ENCODE measurements at regions not wholly inside any gene's neighbourhood (a gene's known extent, or its start where the extent isn't known, plus 50 kb on each side); places are given as distances from the start of the nearest gene placed in this dataset.

DNA sequence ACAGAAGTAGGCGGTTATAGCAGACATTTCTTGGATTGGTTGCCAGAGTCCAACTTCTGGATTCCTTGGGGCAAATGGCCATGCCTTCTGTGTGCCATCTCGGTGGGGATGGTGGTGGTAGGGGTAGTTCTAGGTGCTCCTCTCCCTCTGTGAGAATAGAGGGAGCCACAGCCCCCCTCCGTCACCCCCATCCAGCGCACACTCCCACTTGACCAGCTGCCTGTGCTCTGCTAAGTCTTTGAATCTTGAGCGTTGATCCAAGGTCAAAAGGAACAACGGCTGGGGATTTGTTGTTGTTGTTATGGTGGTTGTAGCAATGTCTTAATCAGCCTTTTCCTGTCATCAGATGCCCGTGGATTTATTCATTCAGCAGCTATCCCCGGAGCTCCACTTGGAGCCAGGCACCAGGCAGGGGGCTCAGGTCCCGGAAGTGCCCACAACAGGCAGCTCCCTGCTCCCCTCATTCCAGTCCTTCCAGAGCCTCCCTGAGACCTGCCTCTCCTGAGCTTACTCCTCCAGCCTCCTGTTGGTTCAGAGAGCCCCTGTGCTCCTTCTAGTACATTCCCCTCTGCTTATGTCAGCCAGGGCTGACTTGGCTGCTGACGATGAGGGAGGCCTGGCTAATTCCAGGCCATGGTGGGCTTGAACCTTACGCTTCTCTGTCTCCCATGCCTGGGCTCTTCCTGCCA, 146.6 kb upstream of the WNT4 start:
- H3K27me3 Mint-ChIP-seq (ENCODE audit: low read depth in 3 of 3), result peaks cover 5 to 22% (median 7%) of the 10 kb centered on the region in 3 donors
- no peaks in the 10 kb centered on the region for H3K36me3 ChIP-seq (replicated peaks in 1 of 2; ENCODE audit: control insufficient read depth in 1 of 2, insufficient read depth in 2 of 2, low read length in 2 of 2)
- H3K9ac ChIP-seq (ENCODE audit: insufficient read depth, low read length, poor library complexity, severe bottlenecking), result no peak overlapping the region
- no peak overlapping the region for H3K27ac ChIP-seq (ENCODE audit: low read depth in 1 of 2, low read length in 2 of 2)
- no peaks in the 10 kb centered on the region for H4K20me1 ChIP-seq (ENCODE audit: insufficient read depth, low read length)
- H3K4me1 Mint-ChIP-seq, result no peaks in the 10 kb centered on the region
- H3K4me2 ChIP-seq (replicated peaks; ENCODE audit: extremely low read depth, low read length, poor library complexity, severe bottlenecking), result no peak overlapping the region
- H3K9me3 Mint-ChIP-seq, result peaks cover 0 to 4% (median 0%) of the 10 kb centered on the region in 7 donors
- H3K9me3 ChIP-seq (replicated peaks in 1 of 2; ENCODE audit: control insufficient read depth in 1 of 2, insufficient read depth in 1 of 2, low read length in 2 of 2), result peaks cover 0 to 3% of the 10 kb centered on the region in 2 donors
- no peaks in the 10 kb centered on the region for H3K27me3 ChIP-seq (ENCODE audit: control insufficient read depth in 2 of 2, insufficient read depth in 2 of 2, low read length in 2 of 2)
- peak overlapping the region in 1 of 7 donors; percentile 15 for H3K27ac Mint-ChIP-seq
- TF ChIP-seq, protein P1, sequence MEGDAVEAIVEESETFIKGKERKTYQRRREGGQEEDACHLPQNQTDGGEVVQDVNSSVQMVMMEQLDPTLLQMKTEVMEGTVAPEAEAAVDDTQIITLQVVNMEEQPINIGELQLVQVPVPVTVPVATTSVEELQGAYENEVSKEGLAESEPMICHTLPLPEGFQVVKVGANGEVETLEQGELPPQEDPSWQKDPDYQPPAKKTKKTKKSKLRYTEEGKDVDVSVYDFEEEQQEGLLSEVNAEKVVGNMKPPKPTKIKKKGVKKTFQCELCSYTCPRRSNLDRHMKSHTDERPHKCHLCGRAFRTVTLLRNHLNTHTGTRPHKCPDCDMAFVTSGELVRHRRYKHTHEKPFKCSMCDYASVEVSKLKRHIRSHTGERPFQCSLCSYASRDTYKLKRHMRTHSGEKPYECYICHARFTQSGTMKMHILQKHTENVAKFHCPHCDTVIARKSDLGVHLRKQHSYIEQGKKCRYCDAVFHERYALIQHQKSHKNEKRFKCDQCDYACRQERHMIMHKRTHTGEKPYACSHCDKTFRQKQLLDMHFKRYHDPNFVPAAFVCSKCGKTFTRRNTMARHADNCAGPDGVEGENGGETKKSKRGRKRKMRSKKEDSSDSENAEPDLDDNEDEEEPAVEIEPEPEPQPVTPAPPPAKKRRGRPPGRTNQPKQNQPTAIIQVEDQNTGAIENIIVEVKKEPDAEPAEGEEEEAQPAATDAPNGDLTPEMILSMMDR (IDR thresholded peaks at IDR 0.05), result no peak
- H3K4me1 ChIP-seq (ENCODE audit: control insufficient read depth in 1 of 2, insufficient read depth in 2 of 2, low read length in 2 of 2), result no peaks in the 10 kb centered on the region
- H3K36me3 Mint-ChIP-seq, result no peaks in the 10 kb centered on the region
- H3K4me3 ChIP-seq (replicated peaks in 1 of 3; ENCODE audit: low read depth in 2 of 3, low read length in 3 of 3), result no peak overlapping the region
- intact Hi-C loops (cut with micrococcal nuclease), result no loop called here
- no peaks in the 10 kb centered on the region for H3K79me2 ChIP-seq (ENCODE audit: insufficient read depth, low read length)
- H2AFZ ChIP-seq (ENCODE audit: insufficient read depth, low read depth, low read length, poor library complexity, severe bottlenecking), result no peak overlapping the region
- no peak for DNase-seq
- no peak overlapping the region for H3K4me3 Mint-ChIP-seq
- 77% methylated on average over 6 of the region's 11 CpGs for WGBS (ENCODE audit: insufficient coverage)

DNA sequence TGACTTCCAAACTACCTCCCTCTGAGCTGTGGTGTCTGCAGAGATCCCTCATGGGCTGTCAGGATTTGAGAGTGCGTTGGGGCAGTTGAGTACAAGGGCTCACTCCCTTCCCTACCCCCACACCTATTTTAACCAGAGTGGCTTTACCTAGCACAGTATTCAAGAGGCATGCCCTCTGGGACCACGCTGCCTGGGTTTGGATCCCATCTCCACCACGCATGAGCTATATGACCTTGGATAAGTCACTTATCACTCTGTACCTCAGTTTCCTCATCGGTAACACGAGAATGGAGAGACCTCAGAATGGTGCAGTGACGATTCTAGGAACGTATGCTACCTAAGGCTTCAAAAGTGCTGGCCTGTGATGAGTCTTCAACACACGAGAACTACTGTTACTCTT, 147.3 kb upstream of the WNT4 start:
- no peaks in the 10 kb centered on the region for H3K4me1 ChIP-seq (ENCODE audit: control insufficient read depth in 1 of 2, insufficient read depth in 2 of 2, low read length in 2 of 2)
- H3K36me3 ChIP-seq (replicated peaks in 1 of 2; ENCODE audit: control insufficient read depth in 1 of 2, insufficient read depth in 2 of 2, low read length in 2 of 2), result no peaks in the 10 kb centered on the region
- Mint-ChIP-seq H3K27me3 (ENCODE audit: low read depth in 3 of 3) (peaks cover 7 to 22% (median 7%) of the 10 kb centered on the region in 3 donors), H3K27ac (no peak overlapping the region), H3K36me3 (no peaks in the 10 kb centered on the region), H3K4me3 (no peak overlapping the region), H3K9me3 (peaks cover 0 to 4% (median 0%) of the 10 kb centered on the region in 7 donors), H3K4me1 (no peaks in the 10 kb centered on the region)
- no peaks in the 10 kb centered on the region for H4K20me1 ChIP-seq (ENCODE audit: insufficient read depth, low read length)
- no peak overlapping the region for H3K9ac ChIP-seq (ENCODE audit: insufficient read depth, low read length, poor library complexity, severe bottlenecking)
- no peak for DNase-seq
- H3K4me3 ChIP-seq (replicated peaks in 1 of 3; ENCODE audit: low read depth in 2 of 3, low read length in 3 of 3), result no peak overlapping the region
- no peak overlapping the region for H3K27ac ChIP-seq (ENCODE audit: low read depth in 1 of 2, low read length in 2 of 2)
- intact Hi-C loops (cut with micrococcal nuclease), result no loop called here
- no peaks in the 10 kb centered on the region for H3K79me2 ChIP-seq (ENCODE audit: insufficient read depth, low read length)
- peaks cover 0 to 3% of the 10 kb centered on the region in 2 donors for H3K9me3 ChIP-seq (replicated peaks in 1 of 2; ENCODE audit: control insufficient read depth in 1 of 2, insufficient read depth in 1 of 2, low read length in 2 of 2)
- TF ChIP-seq, protein P1 (IDR thresholded peaks at IDR 0.05), result no peak
- no peak overlapping the region for H2AFZ ChIP-seq (ENCODE audit: insufficient read depth, low read depth, low read length, poor library complexity, severe bottlenecking)
- no peak overlapping the region for H3K4me2 ChIP-seq (replicated peaks; ENCODE audit: extremely low read depth, low read length, poor library complexity, severe bottlenecking)
- 89% methylated on average over 6 of the region's 8 CpGs for WGBS (ENCODE audit: insufficient coverage)
- no peaks in the 10 kb centered on the region for H3K27me3 ChIP-seq (ENCODE audit: control insufficient read depth in 2 of 2, insufficient read depth in 2 of 2, low read length in 2 of 2)

All from CD14-positive monocyte (primary cell).